ENCODE measurements at regions not wholly inside any gene's neighbourhood (a gene's known extent, or its start where the extent isn't known, plus 50 kb on each side); places are given as distances from the start of the nearest gene placed in this dataset.

GRCh38 chr2:134079373-134079772 is 174.5 kb upstream of the MGAT5 start:
- TF ChIP-seq POLR2A (IDR thresholded peaks at IDR 0.05) = no peak
- TF ChIP-seq CTCF (IDR thresholded peaks at IDR 0.05) = no peak
